ENCODE measurements at regions not wholly inside any gene's neighbourhood (a gene's known extent, or its start where the extent isn't known, plus 50 kb on each side); places are given as distances from the start of the nearest gene placed in this dataset.

DNA sequence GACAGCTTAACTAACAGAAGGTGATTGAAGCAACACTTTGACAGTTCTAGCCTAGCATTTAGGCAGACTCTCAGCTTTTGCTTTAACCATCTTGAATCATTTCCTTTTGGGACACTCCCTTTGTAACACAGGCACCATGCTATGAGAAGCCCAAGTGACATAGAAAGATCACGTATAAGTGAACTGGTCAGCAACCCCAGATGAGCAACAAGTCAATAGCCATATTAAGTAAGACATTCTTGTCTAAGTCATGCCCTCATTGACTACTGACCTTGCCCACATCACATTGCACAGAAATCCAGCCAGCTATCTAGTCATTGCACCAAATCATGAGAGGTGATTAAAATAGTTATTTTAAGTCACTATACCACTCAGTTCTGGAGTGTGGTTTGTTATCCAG is 476.8 kb downstream of the TRHDE start:
- TF ChIP-seq CTCF (conservative IDR thresholded peaks at IDR 0.05 in 1 of 2, IDR thresholded peaks at IDR 0.05 in 1 of 2; ENCODE audit: extremely low read depth in 1 of 2, insufficient read depth in 1 of 2, low read depth in 1 of 2, low read length in 2 of 2) (no peak), EZH2 (IDR thresholded peaks at IDR 0.05; ENCODE audit: borderline replicate concordance, low read length) (no peak)
